HG03575 (cell line): ENCODE measurements at regions not wholly inside any gene's neighbourhood (a gene's known extent, or its start where the extent isn't known, plus 50 kb on each side); places are given as distances from the start of the nearest gene placed in this dataset.
"Not testable (repeated sequence)": the region's sequence is repeated elsewhere in the genome, so short reads cannot be mapped to it uniquely, and the experiment has no call there.

ENCODE experiments used
- ATAC-seq: cut with Tn5 transposase; IDR thresholded peaks from one replicate; pipeline ENCODE4 v1.9.1; 2021; ENCODE audit not compliant: unreplicated experiment, insufficient number of reproducible peaks, low FRiP score; ENCODE audit errors: extremely low read depth

DNA sequence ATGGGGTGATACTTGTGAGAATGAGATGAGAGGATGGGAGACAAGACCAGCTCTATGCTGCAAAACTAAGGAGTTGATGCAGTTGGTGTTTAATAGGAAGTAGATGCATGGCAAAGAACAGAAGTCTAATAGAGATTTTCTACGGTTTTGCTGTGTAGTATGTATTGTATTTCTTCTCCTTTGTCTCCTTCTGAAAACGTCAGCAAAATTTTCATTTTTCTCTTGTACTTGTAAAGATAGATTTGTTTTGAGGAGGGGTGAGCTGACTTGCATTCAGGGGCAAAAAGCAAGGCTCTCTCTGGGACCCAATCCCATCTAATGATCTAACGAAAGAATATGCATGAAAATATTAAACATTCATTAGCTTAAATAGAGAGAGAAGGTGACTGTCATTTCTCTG lies 94.6 kb upstream of the NANOGP8 start:
- ATAC-seq = no peak

DNA sequence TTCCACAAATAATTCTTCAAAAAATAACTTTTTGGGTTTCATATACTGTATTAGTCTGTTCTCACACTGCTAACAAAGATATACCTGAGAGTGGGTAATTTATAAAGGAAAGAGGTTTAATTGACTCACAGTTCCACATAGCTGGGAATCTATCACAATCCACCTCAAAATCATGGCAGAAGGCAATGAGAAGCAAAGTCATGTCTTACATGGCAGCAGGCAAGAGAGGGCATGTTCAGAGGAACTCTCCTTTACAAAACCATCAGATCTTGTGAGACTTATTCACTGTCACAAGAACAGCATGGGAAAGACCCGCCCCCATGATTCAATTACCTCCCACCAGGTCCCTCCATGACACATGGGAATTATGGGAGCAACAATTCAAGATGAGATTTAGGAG lies 93.1 kb upstream of the NANOGP8 start:
- not testable (repeated sequence) for ATAC-seq

DNA sequence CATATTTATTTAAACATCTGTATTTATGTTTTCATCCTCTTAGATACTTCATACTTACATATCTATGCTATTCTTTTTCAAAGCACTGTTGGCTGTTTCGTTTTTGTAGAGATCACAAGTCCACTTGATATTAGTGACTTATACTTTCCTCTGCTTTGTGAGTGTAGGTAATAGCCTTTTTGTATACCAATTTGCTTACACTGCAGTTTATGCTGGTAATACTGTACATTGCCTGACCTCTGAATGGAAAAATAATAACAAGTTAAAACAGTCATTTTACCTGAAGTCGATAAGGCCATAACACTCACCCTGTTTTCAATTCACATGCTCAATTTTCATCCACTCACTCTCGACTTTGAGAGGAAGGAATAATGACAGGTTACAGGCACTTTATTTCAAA lies 89.9 kb upstream of the NANOGP8 start:
- no peak for ATAC-seq

DNA sequence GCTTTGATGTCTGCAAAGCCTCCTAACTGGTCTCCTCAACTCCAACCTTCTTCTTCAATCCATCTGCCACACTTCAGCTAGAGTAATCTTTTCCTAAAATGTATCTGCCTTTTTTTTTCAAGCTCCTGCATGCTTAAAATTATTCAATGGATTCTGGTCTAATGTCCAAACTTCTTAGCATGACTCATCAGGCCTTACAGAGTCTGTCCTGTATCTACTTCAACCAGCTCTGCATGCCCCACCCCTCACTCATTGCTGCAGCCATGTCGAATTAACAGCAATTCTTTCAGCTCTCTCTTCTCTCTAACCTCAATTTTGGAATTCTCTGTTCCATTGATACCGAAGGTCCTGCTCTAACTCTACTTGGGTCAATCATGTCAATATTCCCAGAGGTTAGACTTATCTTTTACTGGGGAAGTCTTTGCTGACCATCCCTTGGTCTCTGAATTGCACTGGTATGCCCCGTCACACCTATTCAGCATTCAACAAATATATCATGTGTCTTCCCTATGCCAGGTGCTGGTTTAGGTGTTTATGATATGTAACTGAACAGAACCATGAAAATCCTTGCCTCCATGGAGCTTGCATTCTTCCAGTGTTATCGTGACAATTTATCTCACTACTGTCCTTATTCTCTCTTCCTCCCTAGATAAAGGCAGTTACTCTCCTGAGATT lies 88.5 kb upstream of the NANOGP8 start:
- no peak for ATAC-seq

DNA sequence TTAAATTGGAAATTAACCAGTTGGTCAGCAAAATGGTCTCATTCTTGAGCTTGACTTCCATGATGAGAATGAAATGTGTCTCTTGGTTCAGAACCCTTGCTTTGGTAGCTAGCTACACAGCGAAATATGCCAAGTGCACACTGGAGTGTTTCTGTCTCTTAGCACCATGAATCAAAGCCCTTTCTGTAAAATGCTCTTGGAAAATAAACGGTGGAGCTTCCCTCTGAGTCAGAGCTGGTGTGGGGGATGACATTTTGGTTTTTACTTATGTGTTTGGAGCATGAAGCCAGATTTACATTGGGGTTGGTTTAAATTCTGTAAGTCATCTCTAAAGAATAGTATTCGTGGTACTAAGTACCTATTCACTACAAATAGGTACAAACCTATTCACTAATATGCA lies 85.1 kb upstream of the NANOGP8 start:
- no peak for ATAC-seq

DNA sequence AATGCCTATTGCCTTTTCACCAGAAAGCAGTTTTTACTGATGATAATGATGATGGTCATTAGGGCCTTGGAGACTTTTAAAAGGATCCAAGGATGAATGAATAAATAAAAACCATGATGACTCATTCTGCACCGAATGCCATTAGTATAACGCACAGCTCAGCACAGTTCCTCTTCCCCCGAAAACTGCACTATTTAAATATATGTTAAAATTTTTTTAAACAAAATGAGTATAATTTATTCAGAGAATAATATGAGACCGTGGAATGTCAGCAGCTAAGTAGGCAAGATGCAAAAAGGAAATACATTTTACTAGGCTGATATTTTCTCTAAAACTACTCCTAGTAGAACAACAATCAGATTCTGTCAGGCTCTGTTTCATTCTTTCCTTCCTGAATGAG lies 83.4 kb upstream of the NANOGP8 start:
- no peak for ATAC-seq

DNA sequence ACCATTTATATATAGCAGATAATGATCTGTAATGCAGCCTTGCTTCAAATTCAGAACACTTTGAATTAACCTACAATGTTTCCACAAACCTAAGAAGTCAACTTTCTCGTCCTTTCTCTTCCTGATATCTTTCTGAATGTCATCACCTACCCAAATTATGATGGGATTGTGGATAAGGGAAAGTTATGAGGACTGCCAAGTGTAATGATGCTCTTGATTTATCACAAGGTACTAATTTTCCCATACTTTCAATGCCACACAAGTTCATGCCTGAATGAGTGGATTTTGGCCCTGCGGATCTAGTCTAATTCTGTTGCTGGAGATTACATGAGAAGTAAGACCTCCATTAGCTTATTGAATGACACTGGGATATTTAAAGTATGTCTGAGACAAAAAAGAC lies 82.6 kb upstream of the NANOGP8 start:
- ATAC-seq = no peak

DNA sequence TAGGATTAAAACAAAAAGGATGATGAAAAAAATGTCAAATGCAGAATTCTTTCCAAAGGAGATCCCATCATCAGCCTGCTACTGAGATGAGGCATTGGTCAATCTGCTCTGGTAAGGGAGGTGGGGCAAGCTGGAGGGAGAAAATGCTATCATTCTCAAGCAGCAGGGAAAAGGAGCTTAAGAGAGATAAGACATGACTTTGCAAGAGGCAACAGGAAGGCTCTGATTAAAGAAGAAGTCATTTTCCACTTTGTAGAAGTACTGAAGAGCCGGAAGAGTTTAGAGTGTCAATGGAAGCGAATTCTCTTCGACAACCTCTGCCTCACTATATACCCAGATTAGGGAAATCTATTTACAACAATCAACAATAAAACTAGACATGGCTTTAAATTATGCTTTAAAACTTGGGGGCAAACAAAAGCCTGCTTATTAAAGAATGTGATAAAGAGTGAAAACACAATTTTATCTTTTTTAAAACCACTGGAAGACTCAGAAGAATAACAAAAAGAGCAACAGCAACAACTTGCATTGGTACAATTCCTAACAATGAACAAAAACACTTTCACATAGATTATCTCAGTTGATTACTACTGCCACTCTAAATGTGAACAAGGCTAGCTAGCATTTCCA lies 81.8 kb upstream of the NANOGP8 start:
- ATAC-seq = no peak

DNA sequence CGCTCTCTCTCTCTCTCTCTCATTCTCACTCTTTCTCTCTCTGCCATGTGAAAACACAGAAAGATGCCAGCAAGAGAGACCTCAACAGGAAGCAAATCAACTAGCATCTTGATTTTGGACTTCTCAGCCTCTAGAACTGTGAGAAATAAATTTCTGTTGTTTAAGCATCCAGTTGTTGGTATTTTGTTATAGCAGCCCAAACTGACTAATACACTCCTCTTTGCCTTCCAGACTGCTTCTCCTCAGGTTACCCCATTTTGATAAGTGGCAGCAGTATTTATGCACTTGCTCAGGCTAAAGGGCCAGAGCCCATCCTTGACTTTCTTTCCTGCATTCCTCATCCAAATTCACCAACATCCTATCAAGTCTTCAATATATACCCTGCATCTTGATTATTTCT lies 76.6 kb upstream of the NANOGP8 start:
- ATAC-seq = no peak

DNA sequence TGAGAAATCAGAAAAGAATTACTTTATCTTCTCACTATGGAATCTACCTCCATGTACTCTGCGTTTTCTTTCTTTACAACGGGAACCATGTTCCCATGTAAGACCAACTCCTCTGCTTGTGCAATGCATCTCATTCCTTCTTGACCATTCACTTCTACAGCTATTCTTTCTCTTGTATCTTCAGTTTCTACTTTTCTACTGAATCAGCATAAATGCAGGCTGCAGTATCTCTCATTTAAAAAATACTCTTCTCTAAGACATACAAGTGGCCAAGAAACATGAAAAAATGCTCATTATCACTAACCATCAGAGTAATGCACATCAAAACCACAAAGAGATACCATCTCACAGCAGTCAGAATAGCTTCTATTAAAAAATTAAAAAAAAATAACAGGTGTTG lies 74.1 kb upstream of the NANOGP8 start:
- ATAC-seq = no peak

DNA sequence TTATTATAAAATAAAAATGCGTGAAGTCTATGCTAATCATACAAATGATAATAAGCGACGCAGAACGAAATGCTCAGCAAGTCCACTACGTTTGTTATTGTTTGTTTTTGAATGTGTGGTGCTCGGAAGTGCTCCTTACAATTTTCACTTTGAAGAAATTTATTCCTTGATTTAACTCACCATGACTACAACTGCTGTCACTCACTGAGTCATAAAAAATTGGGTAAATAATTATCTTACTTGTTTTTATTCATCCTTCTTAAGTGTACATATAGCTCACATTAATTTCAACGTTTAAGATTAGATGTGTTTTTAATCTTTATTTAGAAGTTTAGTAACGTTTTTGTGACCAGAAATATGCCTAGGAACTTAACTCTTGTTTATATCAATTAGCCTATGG lies 66.7 kb upstream of the NANOGP8 start:
- ATAC-seq = no peak

DNA sequence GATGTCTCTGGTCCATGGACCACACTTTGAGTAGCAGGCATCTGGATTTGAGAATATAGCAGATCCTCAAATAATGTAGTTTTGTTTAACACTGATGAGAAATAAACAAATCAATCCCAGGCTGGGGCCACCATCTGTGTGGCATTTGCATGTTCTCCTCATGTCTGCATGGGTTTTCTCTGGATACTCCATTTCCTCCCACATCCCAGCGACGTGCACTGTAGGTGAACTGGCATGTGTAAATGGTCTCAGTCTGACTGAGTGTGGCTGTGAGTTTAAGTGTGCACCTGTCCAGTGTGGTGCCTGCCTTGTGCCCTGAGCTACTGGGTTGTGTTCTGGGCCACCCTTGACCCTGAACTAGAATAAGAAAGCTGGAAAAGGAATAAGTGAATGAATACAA lies 66.3 kb upstream of the NANOGP8 start:
- no peak for ATAC-seq

DNA sequence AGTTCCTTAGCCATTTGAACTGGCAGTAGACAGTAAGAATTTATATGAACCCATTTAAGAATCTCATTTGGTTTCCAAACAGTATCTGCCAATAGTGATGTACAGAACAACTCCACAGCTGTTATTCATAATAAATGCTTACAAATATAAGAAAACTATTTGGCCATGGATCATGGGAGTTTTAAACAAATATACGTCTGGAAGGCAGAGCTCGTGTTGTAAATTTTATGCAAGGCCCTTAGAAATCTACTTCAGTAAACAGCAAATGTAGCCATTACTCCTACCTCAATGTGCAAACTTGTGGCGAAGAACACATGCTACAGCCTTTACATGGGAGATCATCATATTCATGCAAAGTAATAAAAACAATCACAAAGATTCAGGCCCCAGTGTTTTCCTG lies 65.3 kb upstream of the NANOGP8 start:
- ATAC-seq = no peak

DNA sequence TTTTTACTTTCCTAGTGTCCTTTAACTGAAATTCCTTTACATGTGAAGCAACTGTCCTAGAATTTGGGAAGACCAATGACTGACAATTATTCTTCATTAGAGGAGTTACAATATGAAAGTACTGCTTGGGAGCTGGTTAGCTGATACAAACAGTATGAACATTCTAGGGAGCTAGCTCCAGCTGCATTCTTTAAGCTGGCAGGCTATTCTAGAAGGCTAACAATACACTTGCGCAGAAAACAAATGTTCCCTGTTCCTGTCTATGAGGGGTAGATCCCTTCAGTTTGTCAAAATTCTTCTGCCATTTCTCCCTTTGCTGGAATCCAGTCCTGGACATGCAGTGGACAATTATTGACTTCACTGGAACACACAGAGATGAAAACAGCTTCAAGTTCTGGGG lies 60.2 kb upstream of the NANOGP8 start:
- no peak for ATAC-seq

DNA sequence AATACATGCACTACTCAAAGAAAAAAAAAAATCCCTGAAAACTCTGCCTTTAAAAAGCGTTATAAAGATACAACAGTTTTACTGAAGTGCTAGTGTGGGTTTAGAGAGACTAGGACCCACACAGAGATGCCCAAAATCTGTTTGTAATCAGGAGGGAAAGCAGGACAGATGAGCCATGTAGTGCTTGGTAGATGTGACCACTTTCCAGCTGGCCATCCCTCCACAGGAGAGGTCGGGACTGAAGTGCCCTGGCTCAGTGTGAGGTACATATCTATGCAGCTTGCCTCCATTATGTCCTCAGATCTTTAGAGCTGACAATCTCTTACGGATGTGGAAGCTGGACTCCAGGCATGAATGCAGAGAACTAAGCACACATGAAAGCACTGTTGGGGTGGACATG lies 57.5 kb upstream of the NANOGP8 start:
- no peak for ATAC-seq

DNA sequence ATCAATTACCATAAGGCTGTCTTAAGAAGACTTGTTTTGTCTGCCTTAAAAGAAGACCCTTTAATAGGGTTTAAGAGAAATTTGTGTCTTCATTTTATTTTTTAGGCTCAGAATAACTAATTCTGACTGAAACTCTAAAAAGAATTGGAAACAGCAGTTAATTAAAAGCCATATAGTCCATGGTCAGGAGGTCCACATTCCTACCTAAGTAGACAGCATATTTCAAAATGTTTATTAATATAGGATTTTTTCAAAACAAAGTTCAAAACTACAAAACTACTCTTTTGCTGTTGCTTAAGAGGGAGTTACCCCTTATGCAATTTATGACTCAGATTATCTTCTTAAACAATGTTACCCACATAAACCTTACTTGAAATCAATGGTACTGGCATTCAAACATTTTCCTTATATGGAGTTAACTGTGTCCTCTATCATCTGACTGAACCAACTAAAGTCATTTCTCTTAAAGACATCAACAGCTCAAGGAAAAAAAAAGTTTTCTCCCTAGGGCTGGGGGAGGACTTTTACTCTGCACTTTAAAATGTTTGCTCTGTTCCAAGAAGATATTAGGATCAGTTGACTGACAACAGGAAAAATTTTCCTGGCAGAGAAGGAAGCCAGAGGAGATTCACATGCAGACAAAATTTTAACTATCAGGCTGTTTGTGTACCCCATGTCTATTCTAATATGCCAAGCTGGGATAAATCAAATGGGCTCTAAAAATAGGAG lies 56.8 kb upstream of the NANOGP8 start:
- no peak for ATAC-seq

DNA sequence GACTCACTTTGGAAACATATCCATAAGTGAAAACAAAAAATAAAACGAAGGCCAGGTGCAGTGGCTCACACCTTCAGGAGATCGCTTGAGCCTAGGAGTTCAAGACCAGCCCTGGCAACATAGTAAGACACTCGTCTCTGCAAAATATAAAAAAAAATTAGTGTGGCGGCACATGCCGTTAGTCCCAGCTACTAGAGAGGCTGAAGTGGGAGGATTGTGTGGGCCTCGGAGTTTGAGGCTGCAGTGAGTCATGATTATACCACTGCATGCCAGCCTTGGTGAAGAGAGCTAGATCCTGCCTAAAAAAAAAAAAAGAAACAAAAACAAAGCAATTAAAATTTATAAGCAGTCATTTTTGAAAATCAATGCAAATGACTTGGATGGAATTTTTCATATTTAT lies 54.7 kb upstream of the NANOGP8 start:
- no peak for ATAC-seq

DNA sequence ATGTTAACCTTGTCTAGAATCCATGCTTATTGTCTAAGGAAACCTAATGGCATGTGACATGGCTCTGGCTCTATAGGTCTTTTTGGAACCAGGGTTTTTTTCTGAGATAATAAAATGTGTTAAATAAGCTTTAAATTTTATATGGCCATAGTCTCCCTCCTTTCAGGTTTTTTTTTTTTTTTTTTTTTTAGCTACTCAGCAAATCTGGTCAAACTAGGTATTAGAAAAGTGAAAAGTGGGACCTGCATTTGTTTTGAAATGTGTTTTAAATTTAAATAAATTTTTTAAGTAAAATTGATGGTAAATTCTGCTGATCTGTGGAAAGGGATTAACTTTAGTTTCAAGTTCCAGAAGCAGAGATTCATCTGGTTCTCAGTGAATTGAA lies 52.1 kb upstream of the NANOGP8 start:
- ATAC-seq = no peak

DNA sequence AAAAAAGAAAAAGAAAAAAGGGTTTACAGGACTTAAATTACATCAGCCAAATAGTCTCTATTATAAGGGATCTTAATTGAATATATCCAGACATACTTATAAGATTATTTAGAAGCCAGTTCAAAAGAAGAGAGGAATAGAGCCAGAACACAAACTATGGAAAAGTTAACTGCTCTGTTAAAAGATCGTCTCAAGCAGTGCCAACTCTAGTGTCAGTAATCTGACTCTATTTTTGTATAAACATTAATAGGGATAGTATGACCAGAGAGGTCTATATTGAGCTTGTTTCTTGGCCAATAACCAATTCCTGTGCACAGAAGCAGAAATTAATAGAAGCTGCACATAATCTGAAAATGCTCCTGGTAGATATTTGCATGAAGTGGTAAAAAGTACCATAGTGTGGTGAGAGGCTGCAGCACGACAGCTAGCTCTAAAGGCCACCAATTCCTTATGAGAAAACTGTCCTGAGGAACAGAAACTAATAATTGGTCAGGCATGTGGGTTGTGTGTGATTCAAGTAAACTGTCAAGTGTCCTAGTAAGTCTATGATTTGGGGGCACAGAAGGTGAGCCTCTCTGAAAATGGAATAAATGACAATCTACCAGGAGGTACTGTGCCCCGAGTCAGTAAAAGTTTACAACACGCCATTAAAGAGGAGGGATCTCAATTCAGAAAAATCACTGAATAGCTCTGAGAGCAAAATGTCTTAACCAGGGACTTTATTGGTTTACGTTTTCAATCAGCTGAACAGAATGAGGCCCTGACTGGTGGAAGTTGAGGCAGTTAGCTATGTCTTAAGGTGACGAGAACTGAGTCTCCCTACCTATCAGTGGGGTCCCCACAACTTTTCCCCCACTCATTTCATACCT lies 51.5 kb upstream of the NANOGP8 start:
- ATAC-seq = peak; percentile 98
